KG1 (cell line): ENCODE measurements at regions not wholly inside any gene's neighbourhood (a gene's known extent, or its start where the extent isn't known, plus 50 kb on each side); places are given as distances from the start of the nearest gene placed in this dataset.
"Not testable (repeated sequence)": the region's sequence is repeated elsewhere in the genome, so short reads cannot be mapped to it uniquely, and the experiment has no call there.

ENCODE experiments used
- DNase-seq: peaks from one replicate; lab custom pipeline; 2025; lab: John Stamatoyannopoulos, UW

DNA sequence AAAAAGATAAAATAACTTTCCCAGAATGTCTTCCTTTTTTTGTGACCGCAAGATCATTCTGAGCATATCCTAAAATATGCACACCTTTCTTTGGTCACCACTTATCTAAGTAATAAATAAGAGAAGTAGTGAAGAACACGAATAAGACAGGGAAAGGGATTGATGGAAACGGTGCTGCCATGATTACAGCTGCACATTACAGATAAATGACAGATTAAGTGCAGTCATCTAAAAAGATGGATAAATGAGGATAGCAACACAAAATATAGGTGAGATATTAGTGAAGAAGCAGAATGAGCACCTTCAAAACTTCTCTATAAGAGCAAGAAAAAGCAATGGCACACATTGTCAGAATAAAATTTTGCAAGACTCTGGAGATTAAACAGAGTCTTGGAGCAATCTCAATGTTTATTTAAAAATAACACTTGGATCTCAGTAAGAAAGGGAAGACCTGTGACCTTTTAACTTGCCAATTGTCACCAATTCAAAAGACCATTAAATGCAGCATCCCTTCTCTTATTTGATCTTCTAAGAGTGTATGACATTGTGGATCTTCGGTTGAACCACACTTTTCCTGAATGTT lies 567.1 kb downstream of the KCNJ2 start:
- no peak for DNase-seq

DNA sequence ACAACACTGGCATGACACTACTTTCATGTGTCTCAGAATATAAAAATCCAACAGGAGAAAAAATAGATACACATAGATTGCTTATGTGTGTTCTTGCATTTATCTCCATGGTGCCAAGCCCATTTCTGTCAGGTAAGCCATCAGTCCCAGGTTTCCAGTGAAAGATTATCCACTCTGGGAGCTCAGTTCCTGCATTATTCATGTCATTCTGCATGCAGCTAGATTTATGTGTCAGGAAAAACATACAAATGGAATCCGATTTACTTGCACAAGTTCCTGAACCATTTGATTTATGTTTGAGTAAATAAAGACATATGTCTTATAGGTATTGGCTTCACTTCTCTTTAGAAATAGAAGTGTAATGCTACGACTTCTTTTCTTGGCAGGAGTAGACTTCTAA lies 569.7 kb downstream of the KCNJ2 start:
- DNase-seq = no peak

DNA sequence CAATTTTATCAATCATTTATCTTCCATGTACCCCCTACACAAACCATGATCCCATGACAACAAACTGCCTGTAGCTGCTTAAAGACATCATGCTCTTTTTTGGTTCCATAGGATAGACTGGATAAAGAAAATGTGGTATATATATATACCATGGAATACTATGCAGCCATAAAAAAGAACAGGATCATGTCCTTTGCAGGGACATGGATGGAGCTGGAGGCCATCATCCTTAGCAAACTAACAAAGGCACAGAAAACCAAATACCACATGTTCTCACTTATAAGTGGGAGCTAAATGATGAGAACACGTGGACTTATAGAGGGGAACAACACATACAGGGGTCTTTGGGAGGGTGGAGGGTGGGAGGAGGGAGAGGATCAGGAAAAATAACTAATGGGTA lies 577.2 kb downstream of the KCNJ2 start:
- DNase-seq = not testable (repeated sequence)

DNA sequence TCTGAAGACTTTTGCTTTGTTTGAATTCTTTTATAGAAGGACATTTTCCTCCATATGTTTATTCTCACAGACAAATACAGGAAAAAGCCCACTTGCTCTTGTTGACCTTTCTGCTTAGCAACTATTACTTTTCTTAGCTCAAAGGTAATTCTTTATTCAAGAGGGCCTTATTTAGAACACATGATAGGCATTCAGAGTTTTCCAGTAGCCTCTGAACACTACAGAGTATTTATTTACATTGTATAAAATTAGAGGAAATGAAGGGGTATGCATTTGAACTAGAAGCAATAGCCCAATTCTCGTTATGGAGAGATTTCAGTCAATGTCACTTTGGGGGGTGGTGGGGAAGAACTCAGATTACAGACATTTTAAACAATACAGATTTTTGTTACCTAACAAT lies 581.7 kb downstream of the KCNJ2 start:
- DNase-seq = no peak

GRCh38 chr17:70752461-70752860 lies 583.1 kb downstream of the KCNJ2 start:
- DNase-seq = not testable (repeated sequence)

GRCh38 chr17:70752966-70753467 lies 583.7 kb downstream of the KCNJ2 start:
- DNase-seq = no peak

- DNase-seq = no peak
These were observed 593.7 kb downstream of the KCNJ2 start for GRCh38 chr17:70763018-70763417.

- DNase-seq = no peak
These were observed 597.9 kb downstream of the KCNJ2 start for GRCh38 chr17:70767102-70767701.

- no peak for DNase-seq
These were observed 600.6 kb downstream of the KCNJ2 start for GRCh38 chr17:70769956-70770355.

DNA sequence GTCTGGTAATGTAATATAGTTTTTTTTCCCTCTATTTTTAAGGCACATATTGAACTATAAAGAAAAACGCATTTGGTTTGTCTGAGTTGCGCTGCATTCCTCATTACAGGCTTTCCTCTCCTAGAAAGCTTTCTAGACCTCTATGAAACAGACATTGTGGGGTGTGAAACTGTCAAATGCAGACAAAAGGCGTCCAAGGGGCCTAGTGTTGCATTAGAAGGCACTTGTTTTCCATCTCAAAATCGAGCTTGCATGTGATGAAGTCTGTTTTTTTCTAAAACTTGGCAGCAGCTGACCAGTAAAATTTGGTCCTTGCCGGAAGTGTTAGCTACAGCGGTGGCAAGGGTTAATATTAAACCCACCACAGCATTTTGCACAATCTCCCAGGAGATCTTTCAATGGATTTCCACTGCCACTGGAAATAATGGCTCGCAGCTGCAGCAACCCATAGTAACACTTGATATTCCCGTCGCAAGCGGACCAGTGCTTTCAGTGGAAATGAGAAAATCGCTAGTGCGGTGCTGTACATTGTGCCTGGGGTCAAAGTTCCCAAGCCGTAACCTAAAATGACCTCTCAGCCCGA lies 602.6 kb downstream of the KCNJ2 start:
- DNase-seq = no peak

- no peak for DNase-seq
These were observed 603.4 kb downstream of the KCNJ2 start for GRCh38 chr17:70772761-70773160.

- no peak for DNase-seq
These were observed 603.9 kb downstream of the KCNJ2 start for GRCh38 chr17:70773258-70773657.

GRCh38 chr17:70774339-70775117 lies 605.2 kb downstream of the KCNJ2 start:
- DNase-seq = no peak

DNA sequence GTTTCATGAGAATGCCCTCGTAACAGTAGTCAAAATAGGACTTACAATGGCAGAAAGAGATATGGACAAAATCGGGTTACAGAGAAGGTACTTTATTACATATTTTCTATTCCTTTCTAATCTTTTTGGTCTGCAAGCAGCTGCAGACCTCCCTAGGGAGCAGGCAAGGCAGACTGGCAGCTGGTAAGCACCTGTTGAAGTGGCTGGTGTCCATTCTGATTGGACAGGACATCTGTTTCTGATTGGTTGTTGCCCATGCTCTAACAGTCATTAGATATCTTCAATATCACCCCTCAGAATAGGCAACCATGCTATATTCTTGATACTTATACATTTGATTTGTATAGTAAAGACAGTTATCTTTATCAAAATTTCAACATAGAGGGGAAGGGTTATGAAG lies 606.3 kb downstream of the KCNJ2 start:
- DNase-seq = no peak

- no peak for DNase-seq
These were observed 607.1 kb downstream of the KCNJ2 start for GRCh38 chr17:70776441-70776840.

DNA sequence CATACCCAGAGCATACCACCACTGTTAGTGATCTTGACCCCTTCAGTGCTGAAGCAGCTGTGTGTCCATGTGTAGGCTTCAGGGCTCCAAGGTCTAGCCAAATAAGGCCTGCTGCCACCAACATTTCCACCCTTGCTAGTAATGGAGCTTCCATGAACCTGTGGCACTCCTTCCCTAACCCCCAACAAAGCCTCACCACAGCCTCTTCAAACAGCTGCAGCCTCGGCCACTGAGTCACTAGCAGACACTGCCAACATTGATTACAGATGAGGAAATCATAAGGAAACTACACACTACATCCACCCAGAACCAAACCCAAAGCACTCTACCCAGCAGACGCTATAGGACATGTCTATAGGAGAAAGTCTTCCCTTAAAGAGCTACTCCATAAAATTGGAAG lies 610.7 kb downstream of the KCNJ2 start:
- DNase-seq = no peak

GRCh38 chr17:70786081-70786480 lies 616.7 kb downstream of the KCNJ2 start:
- no peak for DNase-seq

DNA sequence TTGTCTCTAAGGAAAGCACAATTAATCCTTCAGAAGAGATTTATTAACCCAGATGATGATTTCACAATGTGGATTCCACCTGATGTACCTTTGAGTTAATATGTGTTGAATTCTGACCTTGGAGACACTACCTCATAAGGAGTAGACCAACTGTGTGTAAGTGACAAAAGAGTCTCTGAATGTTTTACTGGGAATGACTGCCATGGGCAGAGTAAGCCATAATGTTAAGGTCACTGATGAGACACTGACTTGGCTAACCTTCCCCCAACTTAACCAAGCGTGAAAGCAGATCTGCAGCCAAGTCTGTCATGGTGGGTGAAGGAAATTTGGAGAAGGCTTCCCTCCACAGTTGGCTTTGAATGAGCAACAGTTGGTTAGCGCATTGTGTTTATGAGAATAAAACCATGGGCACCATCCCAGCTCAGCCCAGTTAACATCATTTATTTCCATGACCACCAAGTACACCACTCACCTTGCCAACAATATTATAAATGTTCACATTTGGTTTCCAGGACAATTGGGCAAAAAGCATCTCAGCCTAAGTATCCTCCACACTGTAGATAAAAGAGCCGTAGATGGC lies 618.5 kb downstream of the KCNJ2 start:
- DNase-seq = no peak

GRCh38 chr17:70791748-70792443 lies 622.6 kb downstream of the KCNJ2 start:
- no peak for DNase-seq

GRCh38 chr17:70794738-70795137 lies 625.4 kb downstream of the KCNJ2 start:
- DNase-seq = no peak

DNA sequence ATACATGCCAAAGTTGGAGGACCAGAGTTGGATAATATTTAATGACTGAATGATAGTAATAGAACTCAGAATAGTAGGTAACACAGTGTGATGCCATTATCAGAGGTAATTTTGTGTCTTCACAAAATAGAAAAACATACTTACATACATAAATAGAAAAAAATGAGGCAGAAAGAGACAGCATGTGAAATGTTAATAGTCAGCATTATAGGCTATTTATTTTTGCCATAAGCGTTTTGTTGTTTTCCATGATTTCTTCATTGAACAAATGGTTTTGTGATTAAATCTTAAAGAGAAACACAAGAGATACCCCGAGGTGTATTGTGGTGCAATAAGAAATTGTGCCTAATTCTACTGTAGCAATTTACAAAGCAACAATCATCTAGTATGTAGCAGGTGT lies 626.3 kb downstream of the KCNJ2 start:
- no peak for DNase-seq

GRCh38 chr17:70796757-70797156 lies 627.4 kb downstream of the KCNJ2 start:
- no peak for DNase-seq
